NAMALWA (cell line): ENCODE measurements at regions not wholly inside any gene's neighbourhood (a gene's known extent, or its start where the extent isn't known, plus 50 kb on each side); places are given as distances from the start of the nearest gene placed in this dataset.
"Not testable (repeated sequence)": the region's sequence is repeated elsewhere in the genome, so short reads cannot be mapped to it uniquely, and the experiment has no call there.

ENCODE experiments used
- DNase-seq: peaks from one replicate; pipeline ENCODE4 v3.0.0-alpha.2; 2015; ENCODE audit warnings: low spot score

DNA sequence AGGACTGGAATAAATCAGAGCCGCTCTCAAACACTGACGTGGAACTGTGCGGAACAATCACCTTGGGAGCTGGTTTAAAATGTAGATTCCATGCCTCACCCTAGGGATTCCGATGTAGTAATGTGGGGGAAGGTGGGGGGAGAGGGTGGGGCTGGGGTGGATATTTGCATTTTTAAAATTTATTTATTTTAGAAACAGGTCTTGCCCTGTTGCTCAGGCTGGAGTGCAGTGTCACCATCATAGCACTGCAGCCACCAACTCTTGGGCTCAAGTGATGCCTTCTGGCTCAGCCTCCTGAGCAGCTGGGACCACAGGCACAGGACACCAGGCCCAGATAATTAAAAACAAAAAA lies 101.9 kb upstream of the SEC22B start:
- DNase-seq, result not testable (repeated sequence)

DNA sequence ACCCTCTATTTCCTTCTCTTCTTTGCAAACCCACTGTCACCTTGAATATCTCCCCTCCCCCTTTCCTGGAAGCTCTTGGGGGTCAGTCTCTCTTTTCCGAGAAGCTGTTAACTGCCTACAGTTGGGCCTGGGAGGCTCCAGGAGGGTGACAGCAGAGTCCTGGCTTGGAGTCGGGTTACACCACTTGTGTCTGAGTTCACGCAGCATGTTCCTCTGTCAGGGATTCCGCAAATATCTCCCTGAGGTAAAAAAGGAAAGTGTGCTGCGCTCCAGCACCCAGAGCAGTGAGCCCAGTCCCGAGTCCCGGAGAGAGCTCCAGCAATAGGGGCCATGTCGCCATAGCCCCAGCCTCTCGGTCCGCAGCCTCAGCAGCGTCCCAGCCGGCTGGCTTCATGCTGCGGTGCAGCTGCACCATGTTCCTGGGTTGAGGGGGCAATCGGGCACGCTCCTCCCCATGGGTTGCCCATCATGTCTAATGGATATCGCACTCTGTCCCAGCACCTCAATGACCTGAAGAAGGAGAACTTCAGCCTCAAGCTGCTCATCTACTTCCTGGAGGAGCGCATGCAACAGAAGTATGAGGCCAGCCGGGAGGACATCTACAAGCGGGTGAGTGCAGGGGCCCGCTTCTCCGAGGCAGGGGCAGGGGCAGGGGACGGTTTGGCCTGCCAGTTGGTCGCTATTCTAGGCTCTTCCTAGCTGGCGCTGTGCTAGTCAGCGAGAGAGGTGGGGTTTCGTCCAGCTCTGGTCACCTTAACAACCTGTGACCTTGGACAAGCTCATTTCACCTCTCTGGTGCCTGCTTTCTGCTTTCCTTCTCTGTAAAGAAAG lies 101.3 kb upstream of the SEC22B start:
- not testable (repeated sequence) for DNase-seq

DNA sequence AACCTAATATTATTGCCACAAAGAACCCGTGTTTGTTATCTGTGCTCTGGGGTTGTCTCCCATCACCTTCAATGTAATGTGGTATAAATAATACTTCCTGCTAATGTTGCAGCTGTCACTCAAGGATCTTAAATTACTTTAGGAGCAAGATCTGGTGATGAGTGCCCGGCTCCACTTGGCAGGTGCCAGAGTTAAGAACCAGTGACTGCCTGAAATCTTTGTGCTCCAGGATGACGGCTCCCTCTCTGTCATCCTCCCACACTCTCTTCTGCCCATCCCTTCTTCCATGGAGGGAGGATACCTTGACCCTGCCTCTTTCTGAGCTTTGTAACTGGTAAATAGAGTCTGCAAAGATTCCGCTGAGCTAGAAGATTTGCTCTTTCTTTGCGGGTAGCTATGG lies 100.4 kb upstream of the SEC22B start:
- not testable (repeated sequence) for DNase-seq

DNA sequence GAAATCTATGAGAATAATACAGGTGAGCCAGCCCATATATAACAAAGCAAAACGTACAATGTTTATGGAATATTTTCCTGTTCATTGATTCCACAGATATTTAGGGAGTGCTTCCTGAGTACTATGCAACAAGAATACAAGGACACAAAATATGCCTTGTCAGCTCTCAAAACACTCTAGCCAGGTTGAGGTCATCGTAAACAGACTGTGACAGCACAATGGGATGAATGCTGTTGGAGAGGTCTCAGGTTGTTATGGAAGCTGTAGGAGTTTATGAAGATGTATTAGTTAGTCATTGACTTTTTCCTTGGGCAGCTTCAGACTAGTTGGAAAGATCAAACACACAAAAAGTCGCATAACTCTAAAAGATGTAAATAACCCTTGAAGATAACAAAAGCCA lies 98.1 kb upstream of the SEC22B start:
- not testable (repeated sequence) for DNase-seq

DNA sequence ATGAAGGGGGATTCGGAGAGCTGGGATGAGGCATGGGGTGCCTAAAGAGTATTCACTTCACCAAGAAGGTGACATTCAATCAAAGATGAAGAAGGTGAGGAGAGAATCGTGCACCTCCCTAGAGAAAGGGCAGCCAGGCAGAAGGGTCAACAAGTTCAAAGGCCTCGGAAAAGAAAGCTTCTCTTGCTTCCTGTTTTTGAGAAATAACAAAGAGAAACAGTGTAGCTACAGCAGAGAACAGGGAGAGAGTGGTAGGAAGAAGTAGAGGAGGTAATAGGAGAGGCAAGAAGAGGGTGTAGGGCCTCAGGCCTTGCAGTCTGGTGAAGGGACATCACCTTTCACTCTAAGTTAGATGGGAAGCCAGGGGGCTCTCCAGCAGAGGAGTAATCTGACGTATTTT lies 97.0 kb upstream of the SEC22B start:
- DNase-seq, result not testable (repeated sequence)

DNA sequence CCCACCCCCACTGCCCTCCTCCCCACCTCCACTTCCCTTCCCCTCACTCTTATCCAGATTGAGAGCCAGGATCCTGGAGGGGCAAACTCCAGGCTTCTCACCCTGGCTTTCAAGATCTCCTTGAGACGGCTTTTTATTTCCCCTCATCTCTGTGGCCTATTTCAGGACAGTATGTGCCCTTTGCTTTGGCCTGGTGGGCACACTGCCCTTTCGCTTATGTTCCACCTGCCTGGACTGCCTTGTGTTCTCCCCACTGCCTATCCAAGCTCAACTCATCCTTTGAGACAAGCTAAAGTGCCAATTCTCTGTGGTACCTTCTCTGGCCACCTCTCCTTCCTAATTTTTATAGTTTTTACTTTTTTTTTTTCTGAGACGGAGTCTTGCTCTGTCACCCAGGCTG lies 95.9 kb upstream of the SEC22B start:
- not testable (repeated sequence) for DNase-seq

DNA sequence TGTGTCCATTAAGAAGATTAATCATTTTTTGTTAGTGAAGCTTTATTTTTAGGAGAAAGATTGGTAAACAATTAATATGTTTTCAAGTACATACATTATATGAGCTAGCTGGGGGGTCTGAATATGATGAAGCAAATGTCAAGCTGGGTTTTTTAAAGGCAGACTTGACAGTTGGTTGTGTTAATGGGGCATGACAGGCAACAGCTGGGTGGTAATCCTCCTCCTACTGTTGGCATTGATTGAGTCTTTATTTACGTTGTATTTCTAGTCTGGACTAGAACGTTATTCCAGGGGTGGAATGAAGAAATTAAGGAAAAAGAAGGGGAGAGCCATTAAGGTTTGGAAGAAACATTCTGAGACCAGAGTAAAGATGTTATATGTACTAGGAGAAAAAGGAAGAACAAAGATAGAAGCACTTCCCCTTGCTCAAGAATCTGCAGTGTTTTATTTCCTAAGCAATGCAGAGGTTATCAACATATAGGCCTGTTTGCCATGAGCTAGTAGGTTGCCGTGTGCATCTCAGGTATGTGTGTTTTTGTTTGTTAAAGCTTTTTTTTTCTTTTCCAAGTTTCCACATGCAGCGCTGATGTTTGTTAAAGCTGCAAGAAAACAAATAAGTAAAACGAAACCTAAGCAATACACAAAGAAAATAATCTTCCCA lies 95.4 kb upstream of the SEC22B start:
- DNase-seq, result not testable (repeated sequence)

DNA sequence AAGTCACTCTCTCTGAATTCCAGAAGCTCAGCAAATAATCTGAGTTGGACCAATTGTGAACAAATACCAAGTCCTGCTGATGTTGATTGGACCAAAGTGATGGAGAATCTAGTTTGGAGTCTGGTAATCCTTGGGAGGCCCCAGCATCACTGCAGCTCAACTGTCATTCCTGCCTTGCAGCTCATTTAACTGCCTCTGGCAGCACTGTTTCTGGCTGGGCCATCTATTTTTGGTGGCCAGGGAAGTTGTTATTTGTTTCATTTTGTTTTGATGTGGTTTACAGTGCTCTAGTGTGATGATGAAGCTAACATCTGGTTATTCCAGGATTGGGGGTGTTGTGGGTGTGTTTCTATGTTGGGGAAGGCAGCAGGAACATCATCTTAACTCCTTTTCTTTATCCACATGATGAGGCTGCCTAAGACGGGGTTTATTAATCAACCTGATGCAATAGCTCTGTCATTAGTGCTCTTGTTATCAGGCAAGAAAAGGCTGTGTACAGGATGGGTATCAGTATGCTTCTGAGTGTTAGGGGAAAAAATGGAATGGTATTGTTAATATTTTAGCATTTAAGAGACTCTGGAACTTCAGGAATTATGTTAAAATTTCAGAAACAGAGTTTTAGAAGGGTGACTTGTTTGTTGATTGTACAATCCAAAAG lies 91.7 kb upstream of the SEC22B start:
- not testable (repeated sequence) for DNase-seq

DNA sequence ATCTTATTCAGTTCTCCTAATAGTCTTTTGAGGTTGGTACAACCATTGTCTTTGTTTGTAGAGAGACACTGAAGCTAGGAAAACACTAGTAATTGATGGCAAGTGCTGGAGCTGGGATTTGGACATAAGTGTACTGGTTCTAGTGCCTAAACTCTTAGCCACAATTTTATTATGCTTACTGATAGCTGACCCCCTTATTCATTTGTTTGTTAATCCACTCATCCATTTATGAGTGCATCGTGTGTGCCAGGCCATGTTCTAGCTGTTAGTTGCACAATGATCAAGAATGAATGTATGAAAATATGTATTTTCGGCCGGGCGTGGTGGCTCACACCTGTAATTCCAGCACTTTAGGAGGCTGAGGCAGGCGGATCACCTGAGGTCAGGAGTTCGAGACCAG lies 88.2 kb upstream of the SEC22B start:
- not testable (repeated sequence) for DNase-seq

DNA sequence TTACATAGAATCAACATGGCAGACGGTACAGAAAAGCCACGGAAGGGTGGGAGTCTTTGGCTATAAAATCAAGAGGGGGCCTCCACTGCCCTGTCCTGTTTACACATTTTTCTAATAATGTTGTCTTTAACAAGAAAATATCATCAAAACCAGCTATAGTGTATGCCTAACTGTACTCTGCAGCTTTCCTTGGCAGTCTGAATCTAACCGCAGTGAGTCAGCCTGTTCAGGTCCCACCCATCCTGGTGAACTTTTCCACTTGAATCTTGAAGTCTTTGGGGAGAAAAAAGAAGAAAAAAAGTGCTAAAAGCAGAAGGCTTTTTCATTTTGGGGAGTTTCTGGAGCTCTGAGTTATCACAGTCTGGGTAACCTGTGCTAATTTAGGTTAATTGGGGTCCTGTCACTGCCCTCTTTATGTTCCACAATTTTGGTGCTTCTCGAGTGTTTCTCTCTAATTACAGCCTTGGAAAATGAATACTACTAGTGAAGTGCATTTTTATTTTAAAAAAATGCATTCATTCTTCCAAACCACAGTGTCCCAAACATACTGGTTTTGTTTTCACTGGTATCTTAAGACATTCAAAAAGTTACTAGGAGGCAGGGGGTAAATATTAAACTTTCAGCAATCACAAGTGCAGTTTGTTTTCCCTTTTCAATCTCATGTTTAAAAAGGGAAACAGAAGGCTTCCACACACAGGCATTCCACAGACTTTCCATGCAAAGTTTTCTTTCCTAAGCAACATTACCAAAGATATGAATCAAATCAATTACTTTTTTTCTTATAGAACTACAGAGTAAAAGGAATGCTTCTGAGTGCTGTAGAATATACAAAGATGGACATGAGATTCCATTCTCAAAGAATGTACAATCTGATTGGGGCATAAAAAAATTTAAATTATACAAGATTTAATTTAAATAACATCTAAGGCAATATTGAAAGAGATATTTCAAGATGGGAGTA lies 86.8 kb upstream of the SEC22B start:
- not testable (repeated sequence) for DNase-seq

DNA sequence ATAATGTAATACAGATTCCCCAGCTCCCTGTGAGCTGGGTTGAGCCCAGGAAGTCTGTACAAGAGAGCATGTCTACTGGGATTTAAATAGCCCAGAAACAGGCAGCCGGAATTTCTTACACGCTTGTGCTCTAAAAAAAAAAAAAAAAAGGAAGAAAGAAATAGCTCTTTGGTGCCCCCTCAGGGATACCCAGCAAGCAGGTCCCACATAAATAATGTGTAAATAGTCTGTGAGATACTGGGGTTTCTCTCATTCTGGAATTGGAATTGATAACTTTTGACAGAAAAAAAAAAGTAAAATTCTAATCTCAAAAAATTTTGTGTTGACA lies 81.4 kb upstream of the SEC22B start:
- DNase-seq, result not testable (repeated sequence)

DNA sequence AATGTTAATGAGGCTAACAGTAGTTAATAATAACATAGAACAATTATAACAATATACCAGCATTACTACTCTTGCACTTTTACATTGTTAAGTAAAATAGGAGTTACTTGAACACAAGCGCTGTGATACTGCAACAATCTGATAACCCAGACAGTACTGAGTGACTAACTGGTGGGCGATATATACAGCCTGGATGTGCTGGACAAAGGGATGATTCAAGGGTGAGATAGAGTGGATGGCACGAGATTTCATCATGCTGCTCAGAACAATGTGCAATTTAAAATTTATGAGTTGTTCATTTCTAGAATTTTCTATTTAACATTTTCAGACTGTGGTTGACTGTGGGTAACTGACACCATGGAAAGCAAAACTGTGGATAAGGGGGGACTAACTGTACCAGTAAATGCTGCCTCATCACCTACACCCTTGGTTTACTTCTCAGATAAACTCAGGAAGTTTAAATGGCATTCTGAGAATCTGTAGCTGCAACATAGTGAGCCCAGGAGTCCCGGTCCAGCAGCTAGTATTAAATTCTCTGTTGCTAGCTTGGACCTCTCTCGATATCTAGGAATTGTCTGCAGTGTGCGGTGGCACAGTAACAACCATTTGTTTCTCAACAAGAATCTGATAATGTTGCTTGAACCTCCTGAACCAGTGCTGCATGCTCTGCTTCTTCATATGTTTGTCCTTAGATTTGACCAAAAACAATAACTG lies 80.9 kb upstream of the SEC22B start:
- not testable (repeated sequence) for DNase-seq

DNA sequence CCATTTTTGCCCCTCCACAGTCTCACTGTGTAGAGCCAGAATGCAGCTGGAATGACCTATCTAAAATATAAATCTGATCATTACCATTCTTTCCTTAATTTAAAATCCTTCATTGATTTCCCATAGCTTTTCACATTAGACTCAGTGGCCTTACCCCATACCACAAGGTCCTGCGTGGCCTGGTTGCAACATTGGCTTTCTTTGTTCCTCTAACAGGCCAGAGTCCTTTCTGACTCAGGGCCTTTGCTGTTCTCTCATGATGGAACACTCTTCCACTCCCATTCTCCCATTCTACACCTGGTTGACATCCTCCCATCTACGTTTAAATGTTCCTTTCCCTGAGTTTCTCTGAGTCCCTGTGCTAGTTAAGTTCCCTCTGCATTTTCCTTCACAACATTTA lies 74.4 kb upstream of the SEC22B start:
- DNase-seq, result not testable (repeated sequence)

DNA sequence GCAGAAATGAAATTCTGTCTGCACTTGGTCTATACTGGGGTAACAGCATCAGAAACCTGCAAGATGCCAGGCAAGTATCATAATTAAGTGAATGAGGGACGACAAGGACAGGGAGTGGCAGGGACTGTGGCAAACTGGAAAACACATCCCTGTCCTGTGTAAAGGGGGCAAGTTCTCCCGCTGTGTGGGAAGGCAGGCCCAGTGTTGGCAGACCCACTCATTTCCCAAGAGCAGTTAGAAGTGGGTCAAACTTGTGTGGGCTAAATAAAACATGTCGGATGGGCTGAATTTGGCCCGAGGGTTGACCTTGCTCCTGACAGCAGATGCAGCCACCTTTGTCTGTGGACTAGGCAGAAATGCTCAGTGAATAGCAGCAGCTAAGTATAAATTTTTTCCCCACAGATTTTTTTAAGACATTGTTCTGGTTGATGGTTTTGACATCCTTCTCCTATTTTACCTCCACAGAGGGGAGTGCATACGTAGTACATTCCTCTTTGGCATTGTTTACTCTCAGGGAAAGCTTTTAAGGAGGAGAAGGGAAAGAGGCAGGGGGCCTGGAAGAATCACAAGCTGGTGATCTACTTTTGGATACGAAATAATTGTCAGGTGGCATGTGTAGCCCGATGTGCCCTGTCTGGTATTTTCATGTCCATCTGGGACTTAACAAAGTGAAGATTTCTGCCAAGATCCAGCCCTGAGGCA lies 72.6 kb upstream of the SEC22B start:
- not testable (repeated sequence) for DNase-seq

DNA sequence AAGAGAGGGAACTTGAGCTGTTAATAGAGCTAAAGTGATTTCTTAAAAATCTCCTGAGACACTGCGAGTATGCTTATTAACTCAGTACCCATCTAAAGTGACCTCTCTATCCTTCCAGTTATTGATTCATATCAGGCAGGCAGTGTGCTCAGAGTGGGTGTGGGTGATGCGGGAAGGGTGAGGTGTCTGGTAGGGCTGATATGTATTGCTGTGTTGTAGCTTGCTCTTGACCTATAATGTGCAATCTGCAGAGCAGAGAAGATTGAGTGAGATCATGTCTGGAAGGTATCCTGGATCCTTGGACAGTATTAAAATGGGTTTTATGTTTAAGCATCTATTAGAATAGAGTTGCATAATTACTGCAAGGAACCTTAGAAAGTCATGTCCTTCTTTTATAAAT lies 71.9 kb upstream of the SEC22B start:
- DNase-seq, result not testable (repeated sequence)

DNA sequence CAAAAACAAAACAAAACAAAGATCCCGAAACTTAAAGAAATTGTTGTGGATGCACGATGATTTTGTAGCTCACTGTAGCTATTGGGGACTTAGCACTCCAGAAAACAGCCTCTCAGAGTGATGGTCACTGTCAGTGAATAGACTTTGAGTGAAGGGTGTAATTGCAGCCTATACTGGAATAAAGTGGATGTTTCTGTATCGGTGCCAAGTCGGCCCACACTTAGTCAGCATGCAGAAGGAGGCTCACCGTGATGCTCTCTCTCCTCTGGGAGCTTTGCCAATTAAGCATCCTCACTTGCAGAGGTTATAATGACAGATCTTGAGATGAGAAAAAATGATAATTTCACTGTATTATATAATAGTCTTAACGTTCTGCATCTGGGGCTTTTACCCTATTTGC lies 67.5 kb upstream of the SEC22B start:
- not testable (repeated sequence) for DNase-seq

DNA sequence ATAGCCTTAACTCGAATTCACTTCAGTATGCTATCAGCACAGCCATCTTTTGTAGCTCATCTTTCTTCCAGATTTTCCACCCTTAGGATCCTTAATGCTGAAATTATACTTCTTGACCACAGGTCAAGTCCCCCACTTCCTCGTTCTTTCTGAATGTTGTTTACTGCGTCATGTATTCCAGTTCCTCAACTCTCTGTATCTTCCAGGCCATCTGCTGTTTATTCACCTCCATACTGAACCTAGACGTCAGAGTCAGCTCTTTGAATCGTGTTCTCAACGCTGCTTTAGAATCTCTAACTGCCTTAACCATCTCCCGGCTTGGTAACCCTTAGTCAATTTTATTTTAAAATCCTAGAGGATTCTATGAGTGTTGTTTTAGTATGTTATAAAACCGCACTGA lies 66.3 kb upstream of the SEC22B start:
- not testable (repeated sequence) for DNase-seq

DNA sequence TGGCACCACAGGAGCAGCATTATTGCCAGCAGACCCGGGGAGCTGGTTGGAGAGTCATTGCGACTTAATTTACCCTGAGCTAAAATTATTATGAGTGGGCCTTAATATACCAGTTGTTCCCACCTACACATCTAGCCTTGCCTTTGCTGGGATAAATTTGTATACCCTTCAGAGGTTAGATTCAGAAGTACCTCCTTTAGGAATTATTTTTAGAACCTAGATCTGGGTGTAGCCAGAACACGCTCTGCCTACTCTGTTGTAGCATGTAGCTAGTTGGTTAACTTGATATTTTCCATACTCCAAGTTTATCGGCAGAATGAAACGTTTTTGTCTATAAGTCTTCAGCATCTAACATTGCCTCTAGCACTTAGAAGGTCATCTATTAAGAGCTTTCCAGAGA lies 65.5 kb upstream of the SEC22B start:
- not testable (repeated sequence) for DNase-seq

DNA sequence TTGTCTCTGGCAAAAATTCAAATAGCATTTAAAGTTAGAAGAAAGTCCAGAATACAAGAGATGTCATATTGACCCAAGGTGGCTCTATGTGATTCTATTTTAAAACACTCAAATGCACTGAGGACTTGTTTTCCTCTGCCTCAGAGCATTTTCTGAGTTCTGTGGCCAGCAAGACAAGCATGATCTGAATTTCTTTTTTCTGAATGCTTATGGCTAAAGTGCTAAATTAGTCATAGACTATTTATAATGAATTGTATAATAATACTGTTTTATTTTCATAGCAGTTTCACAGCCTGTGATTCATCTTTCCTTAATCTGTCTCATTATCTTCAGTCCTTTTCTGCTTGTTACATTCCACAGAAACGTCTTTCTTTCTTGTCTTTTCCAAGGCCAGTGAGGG lies 63.9 kb upstream of the SEC22B start:
- not testable (repeated sequence) for DNase-seq

DNA sequence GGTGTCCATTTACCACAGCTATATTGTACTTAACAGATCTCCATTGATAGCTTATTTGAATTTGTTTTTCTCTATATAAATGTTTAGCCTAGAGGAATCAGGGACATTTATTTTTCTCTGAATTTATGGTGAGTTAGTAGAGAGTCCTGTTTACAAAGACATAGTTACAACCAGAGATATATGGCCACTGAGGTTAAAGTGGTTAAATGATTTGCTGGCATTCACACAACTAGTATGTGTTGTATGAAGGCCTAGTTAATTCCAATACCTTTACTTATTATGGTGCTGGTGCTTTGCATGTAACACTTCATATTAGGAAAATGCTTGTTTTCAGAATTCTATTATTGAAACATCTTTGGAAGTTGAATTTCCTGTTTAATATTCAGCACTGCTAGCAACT lies 63.0 kb upstream of the SEC22B start:
- DNase-seq, result not testable (repeated sequence)

DNA sequence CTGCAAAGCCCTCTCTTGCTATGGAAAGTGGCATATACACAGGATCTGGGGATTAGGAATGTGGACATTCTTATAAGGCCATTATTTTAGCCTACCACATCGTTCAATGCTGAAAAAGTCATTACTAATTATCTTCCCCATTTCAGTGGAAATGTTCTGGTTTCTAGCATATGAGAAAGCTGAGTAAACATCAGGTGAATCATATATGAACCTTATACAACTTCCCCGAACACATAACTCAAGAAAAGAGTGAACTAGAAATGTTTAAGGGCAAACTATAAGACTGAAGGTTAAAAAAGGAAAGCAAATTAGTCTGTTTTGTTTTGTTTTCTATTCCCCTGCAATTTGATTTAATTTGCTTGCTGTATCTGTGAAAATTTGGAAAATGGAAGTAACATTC lies 62.5 kb upstream of the SEC22B start:
- not testable (repeated sequence) for DNase-seq
